ENCODE measurements at regions not wholly inside any gene's neighbourhood (a gene's known extent, or its start where the extent isn't known, plus 50 kb on each side); places are given as distances from the start of the nearest gene placed in this dataset.

GRCh38 chr1:177789956-177790355, 179.9 kb downstream of the SEC16B start:
- H3K18ac ChIP-seq (ENCODE audit: low read depth, low read length), result no peak overlapping the region
- no peak overlapping the region for H4K91ac ChIP-seq (ENCODE audit: insufficient read depth, low read depth, low read length)
- H3K9me3 ChIP-seq (ENCODE audit: control insufficient read depth, insufficient read depth, low read length), result no peaks in the 10 kb centered on the region; the same call in 1 of the 2 replicates
- no TSS peak for BruUV-seq (replicated peaks)
- H3K9me1 ChIP-seq (ENCODE audit: insufficient read depth, low read length), result no peaks in the 10 kb centered on the region
- H2BK15ac ChIP-seq (ENCODE audit: low read depth, low read length), result no peak overlapping the region
- H3K27me3 ChIP-seq (ENCODE audit: control insufficient read depth, insufficient read depth, low read length), result peaks cover 2% of the 10 kb centered on the region
- no peak overlapping the region for H3K9ac ChIP-seq (ENCODE audit: low read depth, low read length)
- intact Hi-C loops (cut with micrococcal nuclease) (no loop called here), in situ Hi-C loops (cut with MboI; ENCODE audit: low sequenced_read_pairs) (no loop called here), dilution Hi-C loops (cut with HindIII; ENCODE audit: low sequenced_read_pairs, unreplicated experiment) (no loop called here)
- POLR2A ChIA-PET (ENCODE audit: unreplicated experiment), result no interaction called here
- H2BK5ac ChIP-seq (ENCODE audit: low read depth, low read length, poor library complexity, severe bottlenecking), result no peak overlapping the region
- no peaks in the 10 kb centered on the region for H3K36me3 ChIP-seq (ENCODE audit: control insufficient read depth, insufficient read depth, low read length)
- H3K4me1 ChIP-seq (ENCODE audit: control insufficient read depth, insufficient read depth, low read length), result no peaks in the 10 kb centered on the region
- H3K4ac ChIP-seq (ENCODE audit: low read depth, low read length), result no peak overlapping the region
- no peak overlapping the region for H3K4me3 ChIP-seq (ENCODE audit: insufficient read depth, low read depth, low read length)
- H2AFZ ChIP-seq (replicated peaks; ENCODE audit: low read length, poor library complexity), result no peak overlapping the region
- no peak overlapping the region for H3K14ac ChIP-seq (replicated peaks; ENCODE audit: low read depth, low read length)
- H3K23ac ChIP-seq (ENCODE audit: low read depth, low read length), result no peak overlapping the region
- H4K8ac ChIP-seq (ENCODE audit: low read depth in 2 of 2, low read length in 2 of 2), result no peak overlapping the region
- WGBS, 2 experiments (ENCODE audit: extremely low coverage in 2 of 2, insufficient read length in 1 of 2), result no CpG with 5 or more reads among the region's 3 CpGs
- no peak for TF ChIP-seq RFX5 (IDR thresholded peaks at IDR 0.05; ENCODE audit: low read depth, low read length)
- TF ChIP-seq MAZ (IDR thresholded peaks at IDR 0.05; ENCODE audit: borderline replicate concordance, low read depth, low read length), result no peak
- no peak for TF ChIP-seq CTCF (conservative IDR thresholded peaks at IDR 0.05; ENCODE audit: low read depth, low read length)
- TF ChIP-seq CHD1 (IDR thresholded peaks at IDR 0.05; ENCODE audit: low read depth, low read length), result no peak
- no peak for TF ChIP-seq RAD21 (IDR thresholded peaks at IDR 0.05; ENCODE audit: low read length)
- TF ChIP-seq RCOR1 (IDR thresholded peaks at IDR 0.05; ENCODE audit: insufficient replicate concordance, low read length), result no peak
- TF ChIP-seq BHLHE40 (IDR thresholded peaks at IDR 0.05; ENCODE audit: low read depth, low read length), result no peak
- TF ChIP-seq NFE2L2 (IDR thresholded peaks at IDR 0.05; ENCODE audit: low read depth, low read length), result no peak
- TF ChIP-seq CEBPB (IDR thresholded peaks at IDR 0.05; ENCODE audit: low read depth, low read length), result no peak
- no peaks in the 10 kb centered on the region for H4K20me1 ChIP-seq (ENCODE audit: insufficient read depth, low read length)
- no peak for ATAC-seq (ENCODE audit: low read depth)
- no peak overlapping the region for H3K4me2 ChIP-seq (ENCODE audit: low read depth, low read length)
- no peak for DNase-seq
- H4K5ac ChIP-seq (ENCODE audit: low read depth, low read length), result no peak overlapping the region
- H3K79me1 ChIP-seq (ENCODE audit: low read depth in 1 of 2, low read length in 2 of 2), result no peaks in the 10 kb centered on the region
- H2BK120ac ChIP-seq (ENCODE audit: low read depth, low read length), result no peak overlapping the region
- H2BK20ac ChIP-seq (ENCODE audit: low read depth, low read length), result no peak overlapping the region
- CTCF ChIA-PET, result interaction anchor here (0.7 to 1.4 kb wide), 2 partner anchors 10 to 868 kb away, joined by 4 to 6 read pairs; no protein-coding TSS in a partner anchor
- H3K56ac ChIP-seq (ENCODE audit: extremely low read depth, insufficient read depth, low read length), result no peak overlapping the region
- no peak overlapping the region for H2AK9ac ChIP-seq (replicated peaks; ENCODE audit: low read depth, low read length, poor library complexity)
- H2AK5ac ChIP-seq (ENCODE audit: low read depth, low read length), result no peak overlapping the region
- no peak overlapping the region for H3K27ac ChIP-seq (ENCODE audit: insufficient read depth, low read length)
